SU-DHL-6 (cell line): ENCODE measurements at regions not wholly inside any gene's neighbourhood (a gene's known extent, or its start where the extent isn't known, plus 50 kb on each side); places are given as distances from the start of the nearest gene placed in this dataset.

Experiments used
- EZH2phosphoT487 ChIP-seq: fragments of 200-600 bp; sonication (generic), shearing (Covaris generic); conservative IDR thresholded peaks from 2 replicates; pipeline ENCODE4 v1.6.1; 2018; ENCODE audit warnings: mild to moderate bottlenecking, antibody characterized with exemption, low read length, moderate library complexity, mixed read lengths
- TF ChIP-seq, protein P1 (sequence below): fragments of 200-600 bp; sonication (generic); IDR thresholded peaks from one replicate; pipeline ENCODE4 v1.5.1; 2017; ENCODE audit warnings: antibody characterized with exemption, mild to moderate bottlenecking, low read length, moderate library complexity; ENCODE audit not compliant: insufficient read depth, poor library complexity, severe bottlenecking

DNA sequence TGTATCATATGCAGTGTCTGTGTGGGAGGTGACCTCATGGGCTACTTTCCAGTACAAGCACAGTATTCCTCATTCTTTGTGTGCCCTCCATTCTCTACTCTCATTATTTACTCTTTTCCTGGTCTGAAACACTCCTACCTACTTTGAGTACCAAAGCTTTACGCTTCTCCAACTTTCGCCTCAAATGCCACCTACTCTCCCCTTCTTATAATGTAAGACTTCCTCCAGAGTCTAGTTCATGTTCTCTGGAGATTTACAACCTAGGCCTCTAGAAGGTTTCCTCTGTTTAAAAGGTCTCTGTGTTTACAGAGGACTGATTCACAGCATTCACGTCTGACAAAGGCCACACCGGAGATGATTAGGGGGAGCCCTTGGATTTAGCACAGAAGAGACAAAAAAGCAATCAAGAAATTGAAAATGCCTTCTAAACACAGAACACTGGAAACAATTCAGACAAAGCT, 302.0 kb downstream of the KLF12 start:
- TF ChIP-seq, protein P1, sequence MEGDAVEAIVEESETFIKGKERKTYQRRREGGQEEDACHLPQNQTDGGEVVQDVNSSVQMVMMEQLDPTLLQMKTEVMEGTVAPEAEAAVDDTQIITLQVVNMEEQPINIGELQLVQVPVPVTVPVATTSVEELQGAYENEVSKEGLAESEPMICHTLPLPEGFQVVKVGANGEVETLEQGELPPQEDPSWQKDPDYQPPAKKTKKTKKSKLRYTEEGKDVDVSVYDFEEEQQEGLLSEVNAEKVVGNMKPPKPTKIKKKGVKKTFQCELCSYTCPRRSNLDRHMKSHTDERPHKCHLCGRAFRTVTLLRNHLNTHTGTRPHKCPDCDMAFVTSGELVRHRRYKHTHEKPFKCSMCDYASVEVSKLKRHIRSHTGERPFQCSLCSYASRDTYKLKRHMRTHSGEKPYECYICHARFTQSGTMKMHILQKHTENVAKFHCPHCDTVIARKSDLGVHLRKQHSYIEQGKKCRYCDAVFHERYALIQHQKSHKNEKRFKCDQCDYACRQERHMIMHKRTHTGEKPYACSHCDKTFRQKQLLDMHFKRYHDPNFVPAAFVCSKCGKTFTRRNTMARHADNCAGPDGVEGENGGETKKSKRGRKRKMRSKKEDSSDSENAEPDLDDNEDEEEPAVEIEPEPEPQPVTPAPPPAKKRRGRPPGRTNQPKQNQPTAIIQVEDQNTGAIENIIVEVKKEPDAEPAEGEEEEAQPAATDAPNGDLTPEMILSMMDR = no peak
- no peak for TF ChIP-seq EZH2phosphoT487
